ENCODE measurements at regions not wholly inside any gene's neighbourhood (a gene's known extent, or its start where the extent isn't known, plus 50 kb on each side); places are given as distances from the start of the nearest gene placed in this dataset.

GRCh38 chr9:31674264-31674663, 710.2 kb upstream of the ACO1 start:
- TF ChIP-seq, protein P1, sequence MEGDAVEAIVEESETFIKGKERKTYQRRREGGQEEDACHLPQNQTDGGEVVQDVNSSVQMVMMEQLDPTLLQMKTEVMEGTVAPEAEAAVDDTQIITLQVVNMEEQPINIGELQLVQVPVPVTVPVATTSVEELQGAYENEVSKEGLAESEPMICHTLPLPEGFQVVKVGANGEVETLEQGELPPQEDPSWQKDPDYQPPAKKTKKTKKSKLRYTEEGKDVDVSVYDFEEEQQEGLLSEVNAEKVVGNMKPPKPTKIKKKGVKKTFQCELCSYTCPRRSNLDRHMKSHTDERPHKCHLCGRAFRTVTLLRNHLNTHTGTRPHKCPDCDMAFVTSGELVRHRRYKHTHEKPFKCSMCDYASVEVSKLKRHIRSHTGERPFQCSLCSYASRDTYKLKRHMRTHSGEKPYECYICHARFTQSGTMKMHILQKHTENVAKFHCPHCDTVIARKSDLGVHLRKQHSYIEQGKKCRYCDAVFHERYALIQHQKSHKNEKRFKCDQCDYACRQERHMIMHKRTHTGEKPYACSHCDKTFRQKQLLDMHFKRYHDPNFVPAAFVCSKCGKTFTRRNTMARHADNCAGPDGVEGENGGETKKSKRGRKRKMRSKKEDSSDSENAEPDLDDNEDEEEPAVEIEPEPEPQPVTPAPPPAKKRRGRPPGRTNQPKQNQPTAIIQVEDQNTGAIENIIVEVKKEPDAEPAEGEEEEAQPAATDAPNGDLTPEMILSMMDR (IDR thresholded peaks at IDR 0.05), result no peak
- TF ChIP-seq POLR2AphosphoS5 (IDR thresholded peaks at IDR 0.05; ENCODE audit: low read depth, low read length), result no peak
